ENCODE measurements at regions not wholly inside any gene's neighbourhood (a gene's known extent, or its start where the extent isn't known, plus 50 kb on each side); places are given as distances from the start of the nearest gene placed in this dataset.

GRCh38 chr3:147730284-147730683, 321.1 kb downstream of the ZIC1 start:
- H3K36me3 Mint-ChIP-seq, result no peaks in the 10 kb centered on the region
- no peak for DNase-seq
- CTCF ChIA-PET, result no interaction called here
- H3K27ac Mint-ChIP-seq, result no peak overlapping the region
- H3K4me1 Mint-ChIP-seq, result no peaks in the 10 kb centered on the region
- H3K4me3 Mint-ChIP-seq, result no peak overlapping the region
- no peaks in the 10 kb centered on the region for H3K27me3 Mint-ChIP-seq
- peaks cover 2% of the 10 kb centered on the region for H3K9me3 Mint-ChIP-seq

- CTCF ChIA-PET, result no interaction called here
- H3K36me3 Mint-ChIP-seq, result no peaks in the 10 kb centered on the region
- H3K27me3 Mint-ChIP-seq, result no peaks in the 10 kb centered on the region
These were observed 324.1 kb downstream of the ZIC1 start for GRCh38 chr3:147733217-147733616.

GRCh38 chr3:147735616-147736015, 326.5 kb downstream of the ZIC1 start:
- no peak for DNase-seq
- H3K4me1 Mint-ChIP-seq, result no peaks in the 10 kb centered on the region
- CTCF ChIA-PET, result no interaction called here

More at GRCh38 chr3:147733217-147733616, 324.1 kb downstream of the ZIC1 start:
- no peak for DNase-seq
- no peak overlapping the region for H3K4me3 Mint-ChIP-seq
- H3K27ac Mint-ChIP-seq, result no peak overlapping the region
- peaks cover 2% of the 10 kb centered on the region for H3K9me3 Mint-ChIP-seq
- H3K4me1 Mint-ChIP-seq, result no peaks in the 10 kb centered on the region

GRCh38 chr3:147736226-147736625, 327.1 kb downstream of the ZIC1 start:
- no peak for DNase-seq

More at GRCh38 chr3:147735616-147736015, 326.5 kb downstream of the ZIC1 start:
- Mint-ChIP-seq H3K9me3 (no peaks in the 10 kb centered on the region), H3K27me3 (no peaks in the 10 kb centered on the region), H3K27ac (no peak overlapping the region), H3K36me3 (no peaks in the 10 kb centered on the region), H3K4me3 (no peak overlapping the region)

GRCh38 chr3:147737376-147737775, 328.2 kb downstream of the ZIC1 start:
- Mint-ChIP-seq H3K27me3 (no peaks in the 10 kb centered on the region), H3K4me3 (no peak overlapping the region), H3K4me1 (no peaks in the 10 kb centered on the region), H3K9me3 (no peaks in the 10 kb centered on the region), H3K36me3 (no peaks in the 10 kb centered on the region), H3K27ac (no peak overlapping the region)
- CTCF ChIA-PET, result no interaction called here
- no peak for DNase-seq

More at GRCh38 chr3:147736226-147736625, 327.1 kb downstream of the ZIC1 start:
- Mint-ChIP-seq H3K27ac (no peak overlapping the region), H3K4me1 (no peaks in the 10 kb centered on the region), H3K4me3 (no peak overlapping the region), H3K9me3 (no peaks in the 10 kb centered on the region), H3K36me3 (no peaks in the 10 kb centered on the region), H3K27me3 (no peaks in the 10 kb centered on the region)
- CTCF ChIA-PET, result no interaction called here

GRCh38 chr3:147740928-147741327, 331.8 kb downstream of the ZIC1 start:
- CTCF ChIA-PET, result no interaction called here
- Mint-ChIP-seq H3K9me3 (peaks cover 3% of the 10 kb centered on the region), H3K27me3 (no peaks in the 10 kb centered on the region), H3K4me1 (no peaks in the 10 kb centered on the region), H3K27ac (no peak overlapping the region), H3K36me3 (no peaks in the 10 kb centered on the region), H3K4me3 (no peak overlapping the region)
- no peak for DNase-seq

- H3K4me1 Mint-ChIP-seq, result no peaks in the 10 kb centered on the region
- H3K27me3 Mint-ChIP-seq, result no peaks in the 10 kb centered on the region
- no peak overlapping the region for H3K4me3 Mint-ChIP-seq
- H3K27ac Mint-ChIP-seq, result no peak overlapping the region
- peaks cover 8% of the 10 kb centered on the region for H3K9me3 Mint-ChIP-seq
- H3K36me3 Mint-ChIP-seq, result no peaks in the 10 kb centered on the region
- CTCF ChIA-PET, result no interaction called here
- no peak for DNase-seq
These were observed 335.8 kb downstream of the ZIC1 start for GRCh38 chr3:147744967-147745366.

- CTCF ChIA-PET, result no interaction called here
- H3K4me1 Mint-ChIP-seq, result no peaks in the 10 kb centered on the region
- H3K27me3 Mint-ChIP-seq, result no peaks in the 10 kb centered on the region
- peaks cover 9% of the 10 kb centered on the region for H3K9me3 Mint-ChIP-seq
- H3K27ac Mint-ChIP-seq, result no peak overlapping the region
- H3K4me3 Mint-ChIP-seq, result no peak overlapping the region
- no peaks in the 10 kb centered on the region for H3K36me3 Mint-ChIP-seq
- DNase-seq, result no peak
These were observed 346.1 kb downstream of the ZIC1 start for GRCh38 chr3:147755310-147755709.

GRCh38 chr3:147756476-147756875, 347.3 kb downstream of the ZIC1 start:
- DNase-seq, result no peak
- no peak overlapping the region for H3K27ac Mint-ChIP-seq
- no peak overlapping the region for H3K4me3 Mint-ChIP-seq
- CTCF ChIA-PET, result no interaction called here
- H3K9me3 Mint-ChIP-seq, result peaks cover 9% of the 10 kb centered on the region
- H3K36me3 Mint-ChIP-seq, result no peaks in the 10 kb centered on the region
- no peaks in the 10 kb centered on the region for H3K4me1 Mint-ChIP-seq
- no peaks in the 10 kb centered on the region for H3K27me3 Mint-ChIP-seq

- no peak for DNase-seq
- Mint-ChIP-seq H3K36me3 (no peaks in the 10 kb centered on the region), H3K27ac (no peak overlapping the region), H3K4me3 (no peak overlapping the region), H3K27me3 (no peaks in the 10 kb centered on the region), H3K9me3 (peaks cover 9% of the 10 kb centered on the region), H3K4me1 (no peaks in the 10 kb centered on the region)
- CTCF ChIA-PET, result interaction anchor here (0.6 kb wide), 1 partner anchor 141 kb away, joined by 3 read pairs; no protein-coding TSS in a partner anchor
These were observed 348.7 kb downstream of the ZIC1 start for GRCh38 chr3:147757866-147758265.

- no peak for DNase-seq
- CTCF ChIA-PET, result no interaction called here
- no peaks in the 10 kb centered on the region for H3K27me3 Mint-ChIP-seq
These were observed 349.6 kb downstream of the ZIC1 start for GRCh38 chr3:147758771-147759170.

GRCh38 chr3:147760085-147760484, 350.9 kb downstream of the ZIC1 start:
- H3K4me1 Mint-ChIP-seq, result no peaks in the 10 kb centered on the region
- no peaks in the 10 kb centered on the region for H3K27me3 Mint-ChIP-seq
- H3K9me3 Mint-ChIP-seq, result peaks cover 9% of the 10 kb centered on the region
- no peak overlapping the region for H3K27ac Mint-ChIP-seq
- CTCF ChIA-PET, result no interaction called here
- no peaks in the 10 kb centered on the region for H3K36me3 Mint-ChIP-seq
- no peak overlapping the region for H3K4me3 Mint-ChIP-seq
- no peak for DNase-seq

More at GRCh38 chr3:147758771-147759170, 349.6 kb downstream of the ZIC1 start:
- Mint-ChIP-seq H3K9me3 (peaks cover 9% of the 10 kb centered on the region), H3K4me3 (no peak overlapping the region), H3K27ac (no peak overlapping the region), H3K4me1 (no peaks in the 10 kb centered on the region), H3K36me3 (no peaks in the 10 kb centered on the region)

GRCh38 chr3:147760941-147761340, 351.8 kb downstream of the ZIC1 start:
- no peak overlapping the region for H3K4me3 Mint-ChIP-seq
- no peak for DNase-seq
- no peak overlapping the region for H3K27ac Mint-ChIP-seq
- no peaks in the 10 kb centered on the region for H3K27me3 Mint-ChIP-seq
- H3K9me3 Mint-ChIP-seq, result peaks cover 9% of the 10 kb centered on the region
- H3K36me3 Mint-ChIP-seq, result no peaks in the 10 kb centered on the region
- CTCF ChIA-PET, result no interaction called here
- H3K4me1 Mint-ChIP-seq, result no peaks in the 10 kb centered on the region

- Mint-ChIP-seq H3K4me1 (no peaks in the 10 kb centered on the region), H3K36me3 (no peaks in the 10 kb centered on the region), H3K4me3 (no peak overlapping the region), H3K27me3 (no peaks in the 10 kb centered on the region), H3K27ac (no peak overlapping the region), H3K9me3 (peaks cover 2% of the 10 kb centered on the region)
- DNase-seq, result no peak
- CTCF ChIA-PET, result no interaction called here
These were observed 364.0 kb downstream of the ZIC1 start for GRCh38 chr3:147773116-147773630.

- H3K9me3 Mint-ChIP-seq, result peaks cover 3% of the 10 kb centered on the region
- H3K36me3 Mint-ChIP-seq, result no peaks in the 10 kb centered on the region
- no peak overlapping the region for H3K4me3 Mint-ChIP-seq
- DNase-seq, result no peak
- no peaks in the 10 kb centered on the region for H3K27me3 Mint-ChIP-seq
- CTCF ChIA-PET, result no interaction called here
- H3K4me1 Mint-ChIP-seq, result no peaks in the 10 kb centered on the region
- H3K27ac Mint-ChIP-seq, result no peak overlapping the region
These were observed 366.2 kb downstream of the ZIC1 start for GRCh38 chr3:147775411-147775810.
